Effector memory CD4-positive, alpha-beta T cell (primary cell): ENCODE measurements at regions not wholly inside any gene's neighbourhood (a gene's known extent, or its start where the extent isn't known, plus 50 kb on each side); places are given as distances from the start of the nearest gene placed in this dataset.

Source experiments
- DNase-seq, 3 donors: peaks; one replicate each; pipeline ENCODE4 v3.0.0-alpha.2; 2020
- H3K27ac ChIP-seq: 2 replicates; pipeline ENCODE4 v1.7.0; 2013; ENCODE audit warnings: mild to moderate bottlenecking, low read length, moderate library complexity; ENCODE audit not compliant: insufficient read depth, poor library complexity, severe bottlenecking
- H3K27me3 ChIP-seq: replicated peaks from 2 replicates; pipeline ENCODE4 v1.7.0; 2013; ENCODE audit warnings: mild to moderate bottlenecking, low read length; ENCODE audit not compliant: insufficient read depth, control insufficient read depth, poor library complexity, severe bottlenecking
- H3K36me3 ChIP-seq: 2 replicates; pipeline ENCODE4 v1.7.0; 2013; ENCODE audit warnings: mild to moderate bottlenecking, low read length, moderate library complexity; ENCODE audit not compliant: control insufficient read depth, insufficient read depth
- H3K4me1 ChIP-seq: 2 replicates; pipeline ENCODE4 v1.7.0; 2013; ENCODE audit warnings: low read length, mild to moderate bottlenecking; ENCODE audit not compliant: control insufficient read depth, insufficient read depth, poor library complexity, severe bottlenecking
- H3K4me3 ChIP-seq: 2 replicates; pipeline ENCODE4 v1.7.0; 2013; ENCODE audit warnings: low read length, low read depth, mild to moderate bottlenecking; ENCODE audit not compliant: insufficient read depth, poor library complexity, severe bottlenecking
- H3K9me3 ChIP-seq: 2 replicates; pipeline ENCODE4 v1.7.0; 2013; ENCODE audit warnings: mild to moderate bottlenecking, low read length, moderate library complexity; ENCODE audit not compliant: control insufficient read depth

- Histone ChIP-seq H3K4me3 (no peak overlapping the region), H3K9me3 (no peaks in the 10 kb centered on the region), H3K4me1 (no peaks in the 10 kb centered on the region), H3K27me3 (no peaks in the 10 kb centered on the region), H3K36me3 (no peaks in the 10 kb centered on the region), H3K27ac (no peak overlapping the region)
- DNase-seq, result no peak
Measured at GRCh38 chr3:139197251-139197650, 146.6 kb upstream of the MRPS22 start.

GRCh38 chr3:139198186-139198585 is 145.6 kb upstream of the MRPS22 start:
- no peaks in the 10 kb centered on the region for H3K27me3 ChIP-seq
- no peak overlapping the region for H3K27ac ChIP-seq
- DNase-seq, result no peak
- no peak overlapping the region for H3K4me3 ChIP-seq
- H3K4me1 ChIP-seq, result no peaks in the 10 kb centered on the region
- no peaks in the 10 kb centered on the region for H3K36me3 ChIP-seq
- no peaks in the 10 kb centered on the region for H3K9me3 ChIP-seq

- Histone ChIP-seq H3K27me3 (no peaks in the 10 kb centered on the region), H3K9me3 (no peaks in the 10 kb centered on the region), H3K36me3 (no peaks in the 10 kb centered on the region), H3K27ac (no peak overlapping the region), H3K4me3 (no peak overlapping the region), H3K4me1 (no peaks in the 10 kb centered on the region)
- no peak for DNase-seq
Measured at GRCh38 chr3:139198929-139199328, 144.9 kb upstream of the MRPS22 start.

GRCh38 chr3:139199421-139200010 is 144.3 kb upstream of the MRPS22 start:
- Histone ChIP-seq H3K27ac (no peak overlapping the region), H3K4me1 (no peaks in the 10 kb centered on the region), H3K4me3 (no peak overlapping the region), H3K27me3 (no peaks in the 10 kb centered on the region), H3K9me3 (no peaks in the 10 kb centered on the region), H3K36me3 (no peaks in the 10 kb centered on the region)
- no peak for DNase-seq

GRCh38 chr3:139201446-139202225 is 142.2 kb upstream of the MRPS22 start:
- no peak for DNase-seq
- H3K4me1 ChIP-seq, result no peaks in the 10 kb centered on the region
- H3K27me3 ChIP-seq, result no peaks in the 10 kb centered on the region
- no peak overlapping the region for H3K27ac ChIP-seq
- no peak overlapping the region for H3K4me3 ChIP-seq
- H3K9me3 ChIP-seq, result no peaks in the 10 kb centered on the region
- H3K36me3 ChIP-seq, result no peaks in the 10 kb centered on the region

- Histone ChIP-seq H3K4me1 (no peaks in the 10 kb centered on the region), H3K9me3 (no peaks in the 10 kb centered on the region), H3K4me3 (no peak overlapping the region), H3K27ac (no peak overlapping the region), H3K27me3 (no peaks in the 10 kb centered on the region), H3K36me3 (no peaks in the 10 kb centered on the region)
- DNase-seq, result no peak
Measured at GRCh38 chr3:139202226-139202958, 141.4 kb upstream of the MRPS22 start.

- Histone ChIP-seq H3K27ac (no peak overlapping the region), H3K27me3 (no peaks in the 10 kb centered on the region), H3K4me1 (no peaks in the 10 kb centered on the region), H3K9me3 (no peaks in the 10 kb centered on the region), H3K4me3 (no peak overlapping the region), H3K36me3 (no peaks in the 10 kb centered on the region)
- DNase-seq, result no peak
Measured at GRCh38 chr3:139202959-139203349, 140.9 kb upstream of the MRPS22 start.

GRCh38 chr3:139203752-139204151 is 140.1 kb upstream of the MRPS22 start:
- DNase-seq, result no peak
- Histone ChIP-seq H3K27me3 (no peaks in the 10 kb centered on the region), H3K4me1 (no peaks in the 10 kb centered on the region), H3K9me3 (no peaks in the 10 kb centered on the region), H3K27ac (no peak overlapping the region), H3K4me3 (no peak overlapping the region), H3K36me3 (no peaks in the 10 kb centered on the region)

GRCh38 chr3:139204728-139205127 is 139.1 kb upstream of the MRPS22 start:
- H3K9me3 ChIP-seq, result no peaks in the 10 kb centered on the region
- H3K4me3 ChIP-seq, result no peak overlapping the region
- no peaks in the 10 kb centered on the region for H3K36me3 ChIP-seq
- H3K27me3 ChIP-seq, result no peaks in the 10 kb centered on the region
- H3K27ac ChIP-seq, result no peak overlapping the region
- H3K4me1 ChIP-seq, result no peaks in the 10 kb centered on the region
- no peak for DNase-seq

GRCh38 chr3:139213936-139214335 is 129.9 kb upstream of the MRPS22 start:
- no peaks in the 10 kb centered on the region for H3K4me1 ChIP-seq
- no peaks in the 10 kb centered on the region for H3K27me3 ChIP-seq
- H3K27ac ChIP-seq, result no peak overlapping the region
- H3K36me3 ChIP-seq, result no peaks in the 10 kb centered on the region
- no peak overlapping the region for H3K4me3 ChIP-seq
- DNase-seq, result no peak
- H3K9me3 ChIP-seq, result no peaks in the 10 kb centered on the region
